Stimulated activated naive CD4-positive, alpha-beta T cell (primary cell): ENCODE measurements at regions not wholly inside any gene's neighbourhood (a gene's known extent, or its start where the extent isn't known, plus 50 kb on each side); places are given as distances from the start of the nearest gene placed in this dataset.

Experiments used
- DNase-seq, 6 experiments: peaks; one replicate each; lab custom pipeline; 2025; lab: John Stamatoyannopoulos, UW

DNA sequence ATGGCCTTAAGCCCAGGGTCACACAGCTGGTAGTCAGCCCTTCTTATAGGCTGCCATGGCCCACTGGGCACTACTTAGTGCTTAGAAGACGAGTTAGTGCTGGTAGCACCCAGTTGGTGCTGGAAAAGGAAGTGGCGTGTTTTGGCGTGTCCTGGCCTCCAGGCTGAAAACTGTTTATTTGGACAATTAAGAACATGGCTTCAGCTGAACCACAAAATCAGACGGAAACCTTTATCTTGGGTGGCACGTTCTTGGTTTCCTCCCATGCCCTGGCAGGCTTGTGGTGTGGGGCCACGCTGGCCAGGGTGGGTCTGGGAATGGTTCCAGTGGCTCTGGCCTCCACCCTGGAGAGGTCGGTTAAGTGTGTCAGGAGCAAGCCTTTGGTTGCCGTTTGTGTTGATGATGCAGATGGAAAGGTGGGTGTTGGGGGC is 141.5 kb upstream of the HAAO start:
- DNase-seq: no peak

DNA sequence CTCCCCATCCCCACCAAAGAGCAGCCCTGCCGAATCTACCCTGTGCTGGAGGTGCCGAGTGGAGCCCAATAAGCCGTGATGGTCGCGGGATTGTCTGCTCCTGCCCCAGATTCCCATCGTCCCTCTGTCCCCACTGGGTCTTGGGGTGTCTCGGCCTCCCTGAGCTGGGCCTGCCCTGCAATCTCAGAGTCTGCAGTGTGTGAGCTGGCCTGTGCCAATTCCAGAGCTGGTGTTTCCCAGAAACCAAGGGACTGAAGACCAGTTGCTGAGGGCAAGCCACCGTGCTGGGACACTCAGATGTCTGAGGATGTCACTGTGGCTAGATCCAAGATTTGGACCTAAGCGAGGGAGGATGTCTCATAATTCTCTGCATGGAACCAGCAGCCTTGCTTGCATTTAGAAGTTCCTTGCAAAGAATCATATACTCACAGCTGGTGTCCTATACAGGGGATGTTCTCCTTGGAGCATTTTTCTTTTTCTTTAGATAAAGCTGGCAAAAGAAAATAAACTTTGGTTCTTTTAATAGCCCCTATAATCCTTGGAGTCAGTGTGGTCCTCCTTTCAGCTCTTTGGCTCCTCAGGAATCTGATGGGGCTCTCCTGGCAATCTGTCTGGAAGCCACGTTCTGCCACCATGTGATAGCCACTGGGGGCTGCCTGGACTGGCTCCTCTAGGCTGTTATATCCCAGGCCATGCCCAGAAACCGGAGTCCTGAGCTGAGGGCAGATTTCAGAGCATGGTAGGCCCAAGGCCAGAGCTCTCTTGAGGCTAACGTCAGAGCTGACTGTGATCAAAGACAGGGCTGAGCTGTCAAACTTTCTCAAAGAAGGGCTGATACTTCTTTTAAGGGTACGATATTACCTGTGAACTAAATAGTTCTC is 140.1 kb upstream of the HAAO start:
- no peak for DNase-seq

DNA sequence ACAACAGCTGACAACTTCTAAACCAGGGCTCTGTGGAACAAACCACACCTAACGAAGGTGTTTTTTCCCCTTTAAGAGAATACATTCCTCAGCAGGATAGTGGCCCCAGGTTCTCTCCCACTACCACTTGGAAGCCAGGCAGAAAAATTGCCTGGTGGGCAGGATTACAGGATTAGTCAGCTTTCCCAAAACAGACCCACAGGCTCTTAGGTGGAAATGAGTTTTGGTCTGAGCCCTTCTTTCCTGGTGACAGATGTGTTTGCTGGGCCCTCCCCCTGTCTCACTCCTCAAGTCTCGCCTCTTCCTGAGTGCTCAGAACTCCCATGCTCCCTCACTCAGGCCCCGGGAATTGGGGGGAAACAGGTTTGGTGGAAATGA is 139.4 kb upstream of the HAAO start:
- DNase-seq: no peak

DNA sequence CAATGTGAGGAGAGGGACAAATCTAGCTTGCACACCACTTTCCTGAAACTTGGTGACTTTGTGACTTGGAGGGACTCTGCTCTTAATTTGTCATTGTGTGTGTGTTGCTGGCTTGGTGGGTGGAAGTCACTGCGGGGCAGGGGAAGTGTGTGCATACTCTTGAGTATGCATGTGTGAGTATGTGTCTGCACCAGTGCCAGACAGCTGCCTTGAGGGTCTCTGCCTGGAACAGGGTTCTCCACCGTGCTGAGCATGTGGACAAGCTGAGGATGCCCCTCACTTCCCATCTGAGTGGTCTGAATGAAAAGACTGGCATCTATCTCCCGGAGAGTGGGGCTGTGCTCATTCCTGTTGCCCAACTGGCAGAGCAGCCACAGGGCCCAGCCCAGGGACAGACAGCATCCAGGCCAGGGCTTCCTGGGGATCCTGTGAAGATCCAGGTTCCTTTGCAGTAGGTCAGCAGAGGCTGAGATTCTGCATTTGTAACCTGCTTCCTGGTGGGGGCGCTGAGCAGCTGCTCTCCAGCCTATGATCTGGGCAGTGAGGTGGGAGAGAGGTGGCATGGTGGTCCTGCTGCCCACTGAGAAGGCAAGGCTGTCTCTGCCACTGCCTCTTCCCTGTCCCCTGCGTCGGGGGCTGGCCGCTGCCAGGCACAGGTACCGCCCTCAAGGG is 138.9 kb upstream of the HAAO start:
- no peak for DNase-seq

DNA sequence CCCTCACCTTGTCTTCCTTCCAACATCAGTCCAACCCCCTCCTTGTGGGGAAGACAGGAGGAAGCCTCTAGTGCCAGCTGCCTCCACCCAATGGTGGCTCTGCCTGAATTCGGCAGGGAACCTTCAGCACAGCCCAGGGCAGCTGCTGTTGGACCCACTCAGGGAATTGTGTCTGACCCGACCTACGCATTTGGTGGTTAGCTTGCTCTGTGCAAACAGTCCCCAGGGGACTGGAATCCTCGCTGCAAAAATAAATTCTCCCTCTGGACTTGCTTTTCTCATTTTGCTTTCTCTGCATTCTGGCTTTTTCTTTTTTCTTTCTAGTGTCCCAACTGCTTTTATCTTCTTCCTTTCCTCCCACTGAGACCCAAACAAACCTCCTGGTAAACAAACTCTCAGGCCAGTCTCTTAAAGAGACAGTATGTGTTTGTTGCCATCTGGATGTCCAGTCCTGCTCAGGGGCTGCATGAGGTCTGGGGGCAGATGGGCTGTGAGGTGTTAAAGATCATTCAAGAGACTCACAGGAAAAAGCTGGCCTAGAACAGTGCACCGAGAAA is 137.7 kb upstream of the HAAO start:
- DNase-seq: no peak

DNA sequence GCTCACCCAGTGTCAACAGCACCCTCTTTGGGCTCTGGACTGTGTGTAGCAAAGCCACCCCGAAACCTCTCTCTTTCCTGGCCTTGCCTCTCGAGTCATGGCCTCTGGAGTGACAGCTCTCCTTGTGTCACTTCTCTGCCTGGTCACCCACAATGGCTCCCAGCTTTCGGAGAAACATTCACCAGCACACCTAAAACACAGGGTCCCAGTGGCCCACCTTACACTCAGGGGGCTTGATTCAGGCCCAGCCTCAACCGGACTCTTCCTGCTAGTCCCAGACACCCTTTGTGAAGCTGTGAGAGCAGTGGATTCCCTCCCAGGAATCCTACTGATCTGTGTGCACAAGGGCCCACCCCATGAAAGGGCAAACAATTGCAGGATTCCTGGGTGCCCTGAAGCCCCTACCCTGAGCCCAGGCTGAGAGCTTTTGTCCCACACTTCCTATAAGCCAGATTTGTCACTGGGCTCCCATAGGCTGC is 137.2 kb upstream of the HAAO start:
- no peak for DNase-seq

DNA sequence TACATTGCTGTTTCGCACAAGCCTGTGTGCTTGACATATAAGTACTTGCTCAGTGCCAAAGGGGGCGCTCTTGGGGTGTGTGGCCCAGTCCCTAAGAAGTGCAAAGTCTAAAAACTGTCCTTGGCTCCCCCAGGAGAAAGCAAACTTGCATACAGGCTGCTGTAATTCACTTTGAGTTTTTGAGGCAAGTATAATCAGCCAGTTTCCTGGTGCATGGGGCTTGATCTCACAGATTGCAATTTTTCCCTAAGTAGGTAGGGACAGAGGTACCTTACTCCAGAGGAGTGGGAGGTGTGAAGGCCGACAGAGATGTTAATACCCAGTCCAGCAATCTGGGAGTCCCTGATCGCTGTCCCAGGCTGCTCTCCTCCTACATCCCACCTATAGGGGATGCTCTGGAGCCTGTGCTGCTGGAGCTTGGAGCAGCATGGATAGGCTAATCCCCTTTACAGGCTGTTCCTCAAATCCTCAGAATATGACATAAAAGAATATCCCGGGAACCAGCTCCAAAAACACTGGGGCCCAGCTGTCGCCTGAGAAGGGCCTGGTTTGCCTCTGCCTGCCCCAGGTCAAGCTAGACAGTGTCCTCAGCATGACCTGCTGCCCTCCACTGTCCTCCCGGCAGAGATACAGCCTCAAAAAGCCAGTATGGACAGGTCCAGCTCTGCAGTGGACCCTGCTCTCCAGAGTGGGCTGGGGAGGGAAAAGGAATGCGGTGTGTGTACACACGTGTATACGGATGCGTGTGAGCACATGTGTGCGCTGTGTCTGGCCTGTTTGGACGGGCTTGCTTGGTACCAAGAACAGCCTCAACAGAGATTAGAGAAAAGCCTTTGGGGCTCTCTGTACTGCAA is 136.5 kb upstream of the HAAO start:
- DNase-seq: no peak

DNA sequence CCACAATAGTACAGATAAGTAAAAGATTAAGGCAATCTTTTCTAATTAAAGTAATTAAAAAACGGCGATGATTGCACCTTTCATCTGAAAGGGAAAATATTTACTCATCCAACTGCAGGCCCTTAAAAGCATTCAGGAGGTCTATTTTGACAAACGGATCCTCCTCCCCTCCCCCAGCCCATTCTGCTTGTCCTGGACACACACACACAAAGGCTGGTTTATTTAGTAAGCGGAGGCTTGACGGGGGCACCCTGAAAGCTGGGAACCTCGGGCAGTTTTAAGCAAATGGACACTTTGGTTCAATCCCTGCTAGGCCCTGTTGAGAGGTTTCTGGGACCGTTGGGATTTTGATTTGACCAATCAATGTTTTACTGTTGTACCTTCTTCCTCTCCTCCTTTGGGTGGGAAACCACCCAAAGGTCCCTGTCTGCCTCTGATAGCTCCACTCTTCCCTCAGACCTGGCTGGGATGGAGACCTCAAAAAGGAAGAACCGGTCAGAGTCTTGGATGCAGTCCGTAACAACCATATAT is 135.8 kb upstream of the HAAO start:
- no peak for DNase-seq

DNA sequence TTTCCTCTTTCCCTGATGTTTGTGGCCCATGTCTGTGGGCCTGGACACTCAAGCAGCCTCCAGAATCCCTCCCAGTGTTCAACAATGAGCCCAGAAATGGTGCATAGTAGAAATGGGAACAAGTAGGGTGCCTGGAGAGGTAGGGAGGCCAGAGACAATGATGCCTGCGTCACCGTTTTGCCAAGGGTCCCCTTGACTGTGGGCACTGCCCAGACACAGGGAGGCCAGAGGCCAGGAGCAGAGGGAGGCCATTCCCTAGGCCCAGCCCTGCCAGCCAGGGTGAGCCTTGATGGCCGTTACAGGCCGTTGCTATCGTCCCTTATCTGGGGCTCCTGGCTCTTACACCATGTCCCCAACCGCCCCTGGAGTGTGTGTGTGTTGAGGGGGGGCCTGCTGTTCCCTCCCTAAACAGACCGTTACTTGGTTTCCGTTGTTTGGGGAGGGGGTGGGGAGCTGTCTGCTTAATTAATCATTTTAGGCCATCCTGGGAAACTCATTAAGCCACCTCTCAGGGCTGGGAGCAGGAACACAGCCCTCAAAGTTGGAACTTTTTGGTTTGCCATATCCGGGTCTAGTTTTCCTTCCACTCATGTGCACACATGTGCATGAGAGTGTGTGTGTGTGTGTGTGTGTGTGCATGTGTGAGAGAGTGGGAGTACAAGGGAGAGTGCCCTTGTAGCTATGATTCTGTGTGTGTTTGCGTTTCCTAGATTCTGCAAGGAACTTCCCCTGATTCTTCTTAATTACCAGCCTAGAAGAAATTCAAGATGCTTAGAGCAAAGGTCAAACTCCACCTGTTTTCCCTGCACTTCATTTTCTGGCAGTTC is 135.2 kb upstream of the HAAO start:
- DNase-seq: no peak

DNA sequence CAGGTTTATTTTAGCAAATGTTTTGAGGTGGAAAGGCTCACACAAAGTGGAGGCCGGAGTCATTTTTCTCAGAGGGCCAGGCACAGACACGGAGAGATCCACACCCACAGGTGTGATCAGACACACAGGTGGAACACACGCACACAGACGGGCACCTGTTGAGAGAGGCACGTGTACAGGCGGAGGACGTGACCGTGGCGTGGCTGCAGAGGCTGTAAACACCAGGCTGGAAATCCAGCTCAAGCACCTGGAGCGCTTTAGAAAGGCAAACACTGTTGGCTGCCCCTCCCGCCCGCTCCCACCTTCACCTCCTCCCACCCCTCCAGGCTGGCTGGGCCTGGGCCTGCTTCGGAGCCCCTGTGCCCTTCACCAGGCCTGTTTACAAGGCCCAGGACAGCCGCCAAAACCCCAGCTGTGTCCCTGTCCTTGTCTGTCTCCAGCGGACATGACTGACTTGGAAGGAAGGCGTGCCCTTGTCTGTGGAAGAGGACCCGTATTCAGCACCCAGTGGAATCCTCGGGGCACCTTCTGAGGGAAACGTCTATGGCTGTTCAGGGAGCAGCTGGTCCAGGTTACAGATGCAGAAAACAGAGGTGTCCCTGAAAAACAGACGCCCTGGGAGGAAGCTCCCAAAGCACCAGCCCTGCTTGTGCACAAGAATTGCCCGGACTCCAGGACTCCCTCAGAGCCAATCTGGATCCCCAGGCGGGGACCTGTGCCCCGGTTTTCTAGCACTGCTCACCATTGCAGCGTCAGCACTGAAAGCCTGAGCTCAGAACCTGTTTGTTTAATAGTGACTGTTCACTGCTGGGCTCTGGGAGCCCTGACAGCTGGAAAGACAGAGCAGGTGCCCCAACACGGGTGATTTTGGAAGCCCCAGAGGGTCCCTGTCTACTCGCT is 134.3 kb upstream of the HAAO start:
- no peak for DNase-seq

DNA sequence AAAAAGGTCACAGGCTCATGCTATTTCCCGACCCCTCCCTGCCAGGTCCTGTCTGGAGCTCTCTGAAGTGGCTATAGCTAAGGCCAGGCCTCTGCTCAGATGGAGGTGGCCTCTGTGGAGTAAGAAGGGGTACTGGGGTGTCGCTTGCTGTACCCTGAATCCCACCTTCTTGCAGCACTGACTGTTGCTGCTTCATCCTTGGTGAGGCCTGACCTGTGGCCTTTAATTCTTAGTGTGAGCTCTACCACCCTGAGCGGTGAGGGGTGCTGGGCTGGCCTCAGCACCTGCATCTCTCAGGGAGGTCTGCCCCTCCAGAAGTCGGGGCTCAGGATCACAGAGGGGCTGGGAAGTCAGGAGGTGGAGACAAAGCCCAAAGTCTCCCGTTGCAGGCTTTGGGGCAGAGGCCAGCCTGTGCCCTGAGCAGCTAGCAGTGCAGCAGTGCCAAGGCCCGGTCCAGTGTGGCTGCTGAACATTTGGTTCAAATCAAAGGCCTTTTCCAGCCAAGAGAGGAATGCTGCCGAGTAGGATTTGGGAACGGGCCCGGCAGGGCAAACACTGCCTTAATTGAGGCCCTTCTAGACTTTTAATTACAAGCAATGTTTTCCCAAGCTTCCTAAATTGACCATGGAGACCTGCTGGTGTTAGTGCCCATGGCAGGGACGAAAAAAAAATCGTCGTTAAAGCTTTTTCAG is 133.5 kb upstream of the HAAO start:
- DNase-seq: no peak

DNA sequence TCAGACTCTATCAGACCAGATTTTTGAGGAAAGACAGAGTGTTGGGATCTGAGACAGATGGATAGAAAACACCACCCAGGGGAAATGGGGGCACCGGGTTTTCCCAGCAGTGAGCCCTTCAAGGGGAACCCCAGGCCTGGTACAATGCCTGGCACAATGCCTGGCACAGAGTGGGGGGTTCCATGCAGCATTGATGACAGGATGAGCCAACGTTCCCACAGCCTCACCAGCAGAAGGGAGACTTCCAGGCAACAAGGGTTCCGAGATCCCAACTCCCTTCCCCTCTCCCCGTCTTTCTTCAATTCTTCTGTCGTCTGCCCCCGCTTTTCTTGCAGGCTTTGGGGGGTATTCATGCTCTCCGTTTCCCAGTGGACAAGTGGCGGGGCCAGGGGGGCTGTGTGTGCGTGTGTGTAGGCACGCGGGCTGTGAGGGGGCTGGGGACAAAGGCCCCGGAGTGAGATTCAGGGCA is 132.1 kb upstream of the HAAO start:
- no peak for DNase-seq

DNA sequence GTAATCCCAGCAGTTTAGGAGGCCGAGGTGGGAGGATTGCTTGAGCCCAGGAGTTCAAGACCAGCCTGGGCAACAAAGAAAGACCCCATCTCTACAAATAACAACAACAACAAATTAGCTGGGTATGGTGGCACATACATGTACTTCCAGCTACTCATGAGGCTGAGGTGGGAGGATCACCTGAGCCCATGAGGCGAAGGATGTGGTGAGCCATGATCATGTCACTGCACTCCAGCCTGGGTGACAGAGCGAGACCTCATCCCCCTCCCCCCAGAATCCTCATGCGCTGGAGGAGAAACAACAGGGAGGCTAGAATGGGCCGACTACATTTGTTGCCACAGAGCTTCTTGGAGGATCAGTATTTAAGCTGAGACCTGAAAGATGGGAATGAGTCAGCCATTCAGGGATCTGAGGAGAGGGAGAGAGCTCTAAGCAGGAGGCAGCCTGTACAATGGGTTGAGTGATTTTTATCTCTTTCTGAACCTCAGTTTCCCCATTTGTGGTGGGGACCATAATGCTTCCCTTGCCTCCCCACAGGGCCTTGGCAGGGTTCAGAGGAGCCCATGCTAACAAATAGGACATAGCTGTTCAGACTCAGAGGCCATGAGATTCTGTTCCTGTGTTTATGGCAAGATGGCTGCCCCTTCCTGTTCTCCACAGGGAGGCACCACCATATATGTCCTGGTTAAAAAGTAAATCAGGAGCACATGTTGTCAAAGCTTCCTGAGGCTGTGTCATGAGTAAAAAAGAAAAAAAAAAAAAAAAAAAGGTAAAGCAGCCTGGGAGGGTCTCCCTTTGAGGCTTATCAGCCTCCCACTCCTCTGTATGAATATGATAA is 131.4 kb upstream of the HAAO start:
- DNase-seq: no peak

DNA sequence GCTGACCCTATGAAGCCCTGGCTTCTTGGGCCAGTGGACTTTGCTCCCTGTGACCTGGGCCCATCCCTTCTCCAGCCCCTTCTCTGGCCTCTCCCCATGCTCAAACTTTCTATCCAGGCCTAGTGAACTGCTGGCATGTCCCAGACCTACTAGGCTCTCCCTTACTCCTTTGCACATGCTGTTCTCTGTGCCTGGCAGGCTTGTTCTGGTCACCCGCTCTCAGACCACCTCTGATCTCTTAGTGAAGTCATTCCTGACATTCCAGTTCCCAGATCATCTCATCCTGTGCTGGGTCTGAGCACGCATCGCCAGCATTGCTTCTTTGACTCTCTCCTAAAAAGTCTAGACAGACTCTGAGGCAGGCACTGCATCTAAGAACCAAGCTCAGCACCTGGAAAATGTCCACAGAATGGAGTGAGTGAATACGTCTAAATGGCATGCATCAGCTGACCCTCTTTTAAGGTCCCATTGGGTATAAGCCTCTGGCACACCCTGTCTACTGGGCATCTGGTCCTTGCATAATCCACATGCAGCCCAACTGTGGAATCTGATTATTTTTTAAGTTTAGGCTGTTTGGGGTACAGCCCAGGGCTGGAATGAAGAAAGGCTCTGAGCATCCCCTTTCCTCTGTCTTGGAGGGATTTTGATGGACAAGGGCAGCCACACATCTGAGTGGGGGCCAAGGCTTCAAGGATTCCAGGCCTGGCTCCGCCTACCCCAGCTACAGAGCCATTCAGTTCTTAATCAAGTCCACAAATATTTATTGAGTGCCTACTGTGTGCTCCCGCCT is 130.6 kb upstream of the HAAO start:
- DNase-seq: no peak

DNA sequence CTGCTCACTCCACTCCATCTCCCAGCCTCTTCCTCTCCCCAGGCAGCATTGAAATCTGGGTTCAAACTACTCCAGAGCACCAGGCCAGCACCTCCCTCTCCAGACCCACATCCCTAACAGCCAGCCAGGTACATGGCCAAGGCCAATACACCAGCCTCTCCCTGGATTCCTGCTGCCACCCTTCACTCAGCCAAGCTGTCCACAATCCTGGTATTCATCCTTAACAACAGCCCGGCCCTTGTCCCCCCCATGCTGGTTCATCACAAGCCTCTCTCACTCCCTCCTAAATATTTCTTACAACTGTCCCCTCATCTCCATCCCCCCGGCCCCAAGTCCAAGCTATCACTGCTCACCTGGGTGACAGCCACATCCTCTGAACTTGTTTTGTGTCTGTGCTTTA is 129.9 kb upstream of the HAAO start:
- DNase-seq: no peak

DNA sequence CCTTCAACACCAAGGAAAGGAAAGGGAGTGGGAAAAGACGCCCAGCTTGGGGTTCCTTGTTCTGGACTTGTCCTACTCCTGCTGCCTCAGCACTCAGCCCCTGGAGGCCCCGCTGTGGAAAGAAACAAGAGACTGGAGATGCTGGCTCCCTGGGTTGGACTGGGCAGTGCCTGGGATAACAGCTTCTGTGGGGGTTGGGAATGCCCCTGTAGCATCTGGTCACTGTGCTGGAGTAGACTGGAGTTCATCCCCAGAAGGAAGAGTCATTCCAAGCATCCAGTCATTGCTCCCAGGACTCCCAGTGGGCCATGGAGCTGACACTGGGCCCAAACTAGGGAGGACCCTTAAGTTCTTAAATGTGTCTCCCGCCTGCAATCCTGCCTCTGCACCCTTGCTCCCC is 129.3 kb upstream of the HAAO start:
- DNase-seq: no peak

DNA sequence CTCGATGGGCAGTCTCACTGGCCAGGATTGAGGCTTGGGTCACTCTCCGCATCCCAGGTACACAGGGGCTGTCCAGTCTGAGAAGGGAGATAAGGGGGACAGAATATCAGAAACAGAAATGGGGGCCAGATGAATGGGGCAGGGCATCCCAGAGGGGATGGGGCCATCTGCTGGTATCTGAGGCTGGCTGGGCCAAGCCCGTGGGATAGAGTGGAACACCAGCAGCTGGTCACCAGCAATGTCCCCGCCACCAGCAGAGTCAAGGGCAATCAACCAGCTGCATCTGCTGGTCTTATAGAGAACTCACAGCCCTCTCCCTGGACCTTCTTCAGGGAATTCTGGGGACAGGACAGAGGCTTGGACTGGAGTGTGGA is 128.8 kb upstream of the HAAO start:
- DNase-seq: no peak
